OCI-LY7 (cell line): ENCODE measurements at regions not wholly inside any gene's neighbourhood (a gene's known extent, or its start where the extent isn't known, plus 50 kb on each side); places are given as distances from the start of the nearest gene placed in this dataset.

ENCODE experiments used
- BruUV-seq: library from RNA; stranded (reverse); fragments of 400-500 nt; replicated peaks from 2 replicates; lab custom pipeline; 2021; lab: Mats Ljungman, UMichigan
- CTCF ChIA-PET: fragments of 300-600 bp; sonication (Branson Sonifier 250); formaldehyde crosslinking; loops from one replicate; lab custom pipeline; 2022; ENCODE audit warnings: antibody characterized with exemption; ENCODE audit not compliant: unreplicated experiment; lab: Charles Lee
- POLR2A ChIA-PET: fragments of 300-600 bp; sonication (Branson Sonifier 250); formaldehyde crosslinking; loops from one replicate; lab custom pipeline; 2022; ENCODE audit warnings: antibody characterized with exemption; lab: Charles Lee
- DNase-seq: peaks from one replicate; pipeline ENCODE4 v3.0.0-alpha.2; 2015; ENCODE audit warnings: low spot score
- H2AFZ ChIP-seq: fragments of 200-600 bp; sonication (generic), shearing (Covaris generic); 2 replicates; pipeline ENCODE4 v1.6.1; 2014; ENCODE audit warnings: mild to moderate bottlenecking, antibody characterized with exemption, low read length, moderate library complexity
- H3K27ac ChIP-seq: fragments of 200-600 bp; sonication (generic); 2 replicates; pipeline ENCODE4 v1.5.1; 2014; ENCODE audit warnings: mixed run types, low read depth, mild to moderate bottlenecking, moderate library complexity, low read length, inconsistent platforms; ENCODE audit not compliant: poor library complexity, severe bottlenecking
- H3K36me3 ChIP-seq: fragments of 200-600 bp; sonication (generic); 2 replicates; pipeline ENCODE4 v1.6.1; 2014; ENCODE audit warnings: mild to moderate bottlenecking, antibody characterized with exemption, low read length, moderate library complexity, mixed read lengths; ENCODE audit not compliant: insufficient read depth
- H3K4me1 ChIP-seq: fragments of 200-600 bp; sonication (generic); 2 replicates; pipeline ENCODE4 v1.5.1; 2014; ENCODE audit warnings: mild to moderate bottlenecking, low read length; ENCODE audit not compliant: insufficient read depth, poor library complexity, severe bottlenecking
- H3K4me2 ChIP-seq: fragments of 200-600 bp; sonication (generic); 2 replicates; pipeline ENCODE4 v1.6.1; 2014; ENCODE audit warnings: mild to moderate bottlenecking, low read length
- H3K4me3 ChIP-seq: fragments of 200-600 bp; sonication (generic); 2 replicates; pipeline ENCODE4 v1.5.1; 2014; ENCODE audit warnings: mild to moderate bottlenecking, low read depth, low read length; ENCODE audit not compliant: poor library complexity, severe bottlenecking
- H3K79me2 ChIP-seq: fragments of 200-600 bp; sonication (generic); 2 replicates; pipeline ENCODE4 v1.6.1; 2016; ENCODE audit warnings: low read depth, mild to moderate bottlenecking, low read length, moderate library complexity, mixed read lengths; ENCODE audit not compliant: insufficient read depth
- H3K9me2 ChIP-seq: fragments of 200-600 bp; sonication (generic); 2 replicates; pipeline ENCODE4 v1.6.1; 2016; ENCODE audit warnings: mild to moderate bottlenecking, low read length, mixed read lengths; ENCODE audit not compliant: insufficient read depth
- H3K9me3 ChIP-seq: fragments of 200-600 bp; sonication (generic); 2 replicates; pipeline ENCODE4 v1.6.1; 2014; ENCODE audit warnings: mild to moderate bottlenecking, mixed run types, low read length, mixed read lengths
- H4K20me1 ChIP-seq: fragments of 200-600 bp; sonication (generic); 2 replicates; pipeline ENCODE4 v1.6.1; 2014; ENCODE audit warnings: mild to moderate bottlenecking, antibody characterized with exemption, low read length, moderate library complexity, mixed read lengths; ENCODE audit not compliant: insufficient read depth
- EZH2phosphoT487 ChIP-seq: fragments of 200-600 bp; sonication (generic); IDR thresholded peaks from 2 replicates; pipeline ENCODE4 v1.6.1; 2018; ENCODE audit warnings: low read depth, borderline replicate concordance, mild to moderate bottlenecking, mixed run types, antibody characterized with exemption, low read length, moderate library complexity, mixed read lengths
- intact Hi-C: fragments of 100-400 bp; cut with micrococcal nuclease; formaldehyde crosslinking; loops from one replicate; pipeline ENCODE4 v1.10.0; 2022; ENCODE audit not compliant: unreplicated experiment
- TF ChIP-seq, protein P1 (sequence below): fragments of 200-600 bp; sonication (generic); conservative IDR thresholded peaks from 2 replicates; pipeline ENCODE4 v1.5.1; 2014; ENCODE audit warnings: mild to moderate bottlenecking, antibody characterized with exemption, low read length, moderate library complexity, mixed read lengths

- Histone ChIP-seq H3K4me1 (no peaks in the 10 kb centered on the region), H4K20me1 (no peaks in the 10 kb centered on the region), H3K9me3 (no peaks in the 10 kb centered on the region), H3K4me3 (no peak overlapping the region), H3K36me3 (no peaks in the 10 kb centered on the region), H3K79me2 (no peaks in the 10 kb centered on the region), H2AFZ (no peak overlapping the region), H3K4me2 (no peak overlapping the region), H3K27ac (no peak overlapping the region), H3K9me2 (no peaks in the 10 kb centered on the region)
- CTCF ChIA-PET, result no interaction called here
- intact Hi-C loops, result no loop called here
- DNase-seq, result no peak
- TF ChIP-seq, protein P1, sequence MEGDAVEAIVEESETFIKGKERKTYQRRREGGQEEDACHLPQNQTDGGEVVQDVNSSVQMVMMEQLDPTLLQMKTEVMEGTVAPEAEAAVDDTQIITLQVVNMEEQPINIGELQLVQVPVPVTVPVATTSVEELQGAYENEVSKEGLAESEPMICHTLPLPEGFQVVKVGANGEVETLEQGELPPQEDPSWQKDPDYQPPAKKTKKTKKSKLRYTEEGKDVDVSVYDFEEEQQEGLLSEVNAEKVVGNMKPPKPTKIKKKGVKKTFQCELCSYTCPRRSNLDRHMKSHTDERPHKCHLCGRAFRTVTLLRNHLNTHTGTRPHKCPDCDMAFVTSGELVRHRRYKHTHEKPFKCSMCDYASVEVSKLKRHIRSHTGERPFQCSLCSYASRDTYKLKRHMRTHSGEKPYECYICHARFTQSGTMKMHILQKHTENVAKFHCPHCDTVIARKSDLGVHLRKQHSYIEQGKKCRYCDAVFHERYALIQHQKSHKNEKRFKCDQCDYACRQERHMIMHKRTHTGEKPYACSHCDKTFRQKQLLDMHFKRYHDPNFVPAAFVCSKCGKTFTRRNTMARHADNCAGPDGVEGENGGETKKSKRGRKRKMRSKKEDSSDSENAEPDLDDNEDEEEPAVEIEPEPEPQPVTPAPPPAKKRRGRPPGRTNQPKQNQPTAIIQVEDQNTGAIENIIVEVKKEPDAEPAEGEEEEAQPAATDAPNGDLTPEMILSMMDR, result no peak
- TF ChIP-seq EZH2phosphoT487, result no peak
- POLR2A ChIA-PET, result interaction anchor here (0.7 kb wide), 1 partner anchor 1192 kb away, joined by 3 read pairs; no protein-coding TSS in a partner anchor
- BruUV-seq, result no TSS peak
These were observed 119.2 kb upstream of the CCDC68 start for GRCh38 chr18:55078303-55078932.

- no TSS peak for BruUV-seq
- H3K27ac ChIP-seq, result no peak overlapping the region
- H3K79me2 ChIP-seq, result no peaks in the 10 kb centered on the region
- H3K4me3 ChIP-seq, result no peak overlapping the region
- H4K20me1 ChIP-seq, result no peaks in the 10 kb centered on the region
- no peak overlapping the region for H2AFZ ChIP-seq
- no peaks in the 10 kb centered on the region for H3K4me1 ChIP-seq
- no peak for DNase-seq
- no peaks in the 10 kb centered on the region for H3K9me2 ChIP-seq
- TF ChIP-seq EZH2phosphoT487, result no peak
- TF ChIP-seq, protein P1, result no peak
- CTCF ChIA-PET, result no interaction called here
- no peak overlapping the region for H3K4me2 ChIP-seq
- H3K9me3 ChIP-seq, result no peaks in the 10 kb centered on the region
- no peaks in the 10 kb centered on the region for H3K36me3 ChIP-seq
- POLR2A ChIA-PET, result no interaction called here
- intact Hi-C loops, result no loop called here
These were observed 117.5 kb upstream of the CCDC68 start for GRCh38 chr18:55076643-55077218.

DNA sequence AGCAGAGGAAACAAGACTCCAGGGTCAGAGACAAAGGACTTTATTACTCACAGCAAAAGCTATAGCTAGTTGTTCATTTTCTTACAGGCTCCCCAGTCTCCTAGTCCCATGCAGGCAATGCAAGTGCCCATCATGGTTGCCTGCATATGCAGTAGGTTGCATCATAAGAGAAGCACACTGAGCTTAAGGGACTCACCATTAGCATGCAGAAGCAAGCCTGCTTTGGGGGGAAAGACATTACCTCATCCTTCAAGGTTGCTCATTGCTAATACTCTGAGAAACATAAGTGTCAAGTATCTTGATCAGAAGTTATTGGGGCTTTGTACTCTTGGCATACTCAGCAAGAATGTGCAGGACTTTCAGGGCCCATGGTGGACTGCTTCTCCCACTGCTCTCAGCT, 114.6 kb upstream of the CCDC68 start:
- ChIA-PET POLR2A (interaction anchor here (0.6 kb wide), 1 partner anchor 65 kb away, joined by 7 read pairs; no protein-coding TSS in a partner anchor), CTCF (no interaction called here)
- Histone ChIP-seq H2AFZ (no peak overlapping the region), H3K4me3 (no peak overlapping the region), H3K79me2 (no peaks in the 10 kb centered on the region), H3K9me2 (no peaks in the 10 kb centered on the region), H3K4me2 (no peak overlapping the region), H3K36me3 (no peaks in the 10 kb centered on the region), H3K9me3 (no peaks in the 10 kb centered on the region), H3K4me1 (no peaks in the 10 kb centered on the region), H4K20me1 (no peaks in the 10 kb centered on the region), H3K27ac (no peak overlapping the region)
- intact Hi-C loops, result no loop called here
- DNase-seq, result no peak
- TF ChIP-seq, protein P1, result no peak
- no peak for TF ChIP-seq EZH2phosphoT487
- no TSS peak for BruUV-seq
